Loucy (cell line): ENCODE measurements at regions not wholly inside any gene's neighbourhood (a gene's known extent, or its start where the extent isn't known, plus 50 kb on each side); places are given as distances from the start of the nearest gene placed in this dataset.

Source experiments
- CTCF ChIP-seq: fragments of 200-600 bp; sonication (generic); conservative IDR thresholded peaks from 2 replicates; pipeline ENCODE4 v1.5.1; 2014; ENCODE audit warnings: mild to moderate bottlenecking, antibody characterized with exemption, low read length
- EZH2phosphoT487 ChIP-seq: fragments of 200-600 bp; IDR thresholded peaks from 2 replicates; pipeline ENCODE4 v1.6.1; 2018; ENCODE audit warnings: antibody characterized with exemption, mild to moderate bottlenecking, moderate library complexity, borderline replicate concordance

GRCh38 chr1:207966521-207966920 is 55.6 kb upstream of the CD34 start:
- TF ChIP-seq CTCF (no peak), EZH2phosphoT487 (no peak)
